Spleen (tissue), 11 donors: ENCODE measurements at regions not wholly inside any gene's neighbourhood (a gene's known extent, or its start where the extent isn't known, plus 50 kb on each side); places are given as distances from the start of the nearest gene placed in this dataset.

Source experiments
- DNase-seq: peaks from one replicate; pipeline ENCODE4 v3.0.0-alpha.2; 2020
- H3K27ac ChIP-seq, 8 donors: fragments of 200-600 bp; sonication (generic) in 7 of 8; 1 replicate in 4 of 8; 2 replicates in 4 of 8; pipeline versions ENCODE4 v1.5.0 to v1.8.0; 2016 to 2021; ENCODE audit warnings: inconsistent platforms in 4 of 8, mild to moderate bottlenecking in 4 of 8, moderate library complexity in 1 of 8
- H3K27me3 ChIP-seq, 7 donors: fragments of 200-600 bp; sonication (generic) in 6 of 7; replicated peaks in 1 of 7; 1 replicate in 4 of 7; 2 replicates in 3 of 7; pipeline versions ENCODE4 v1.5.0 to v1.8.0; 2016 to 2021; ENCODE audit warnings: inconsistent platforms in 3 of 7, mild to moderate bottlenecking in 1 of 7
- H3K36me3 ChIP-seq, 6 donors: fragments of 200-600 bp; sonication (generic) in 5 of 6; 1 replicate in 4 of 6; 2 replicates in 2 of 6; pipeline versions ENCODE4 v1.5.0 to v1.8.0; 2016 to 2021; ENCODE audit warnings: inconsistent platforms in 2 of 6
- H3K4me1 ChIP-seq, 6 donors: fragments of 200-600 bp; sonication (generic) in 5 of 6; 1 replicate in 3 of 6; 2 replicates in 3 of 6; pipeline versions ENCODE4 v1.5.0 to v1.8.0; 2016 to 2021; ENCODE audit warnings: inconsistent platforms in 3 of 6
- H3K4me3 ChIP-seq, 8 donors: fragments of 200-600 bp; sonication (generic) in 7 of 8; 1 replicate in 4 of 8; 2 replicates in 4 of 8; pipeline versions ENCODE4 v1.5.0 to v1.8.0; 2016 to 2021; ENCODE audit warnings: inconsistent platforms in 4 of 8, mild to moderate bottlenecking in 4 of 8, moderate library complexity in 2 of 8
- H3K9me3 ChIP-seq, 8 donors: fragments of 200-600 bp; sonication (generic) in 7 of 8; 1 replicate in 4 of 8; 2 replicates in 4 of 8; pipeline versions ENCODE4 v1.5.0 to v1.8.0; 2016 to 2021; ENCODE audit warnings: inconsistent platforms in 4 of 8
- CTCF ChIP-seq, 11 experiments: fragments of 200-600 bp in 7 of 11; fragments of 450-650 bp in 4 of 11; sonication (generic) in 4 of 11; IDR thresholded peaks in 8 of 11; conservative IDR thresholded peaks in 3 of 11; 1 replicate in 7 of 11; 2 replicates in 4 of 11; pipeline versions ENCODE4 v1.4.0 to v1.8.0; 2016 to 2021; ENCODE audit warnings: antibody characterized with exemption in 11 of 11, inconsistent platforms in 4 of 11, mild to moderate bottlenecking in 1 of 11
- POLR2A ChIP-seq, 3 donors: fragments of 450-650 bp; IDR thresholded peaks; one replicate each; pipeline ENCODE4 v1.5.1; 2017; ENCODE audit warnings: antibody characterized with exemption in 3 of 3, mild to moderate bottlenecking in 1 of 3
- POLR2AphosphoS5 ChIP-seq, 3 donors: sonication (generic); formaldehyde crosslinking; IDR thresholded peaks; one replicate each; pipeline ENCODE4 v1.5.1; 2017; ENCODE audit warnings: antibody characterized with exemption in 3 of 3
- WGBS, 5 donors: extraction: QIAGEN DNeasy Blood & Tissue Kit in 3 of 5; methylation state at CpG; one replicate each; pipeline versions ENCODE4 v1.1.5 to v1.1.7; 2013 to 2018; 5-methylcytosine and 5-hydroxymethylcytosine counted together
- intact Hi-C: fragments of 100-400 bp; cut with DNase I; formaldehyde crosslinking; loops from one replicate; pipeline ENCODE4 v1.15.0; 2023; ENCODE audit warnings: low total_unique reads
- donor health status: healthy with polysubstance abuse.
- donor health status: DM: no; HTN: no; CAD: no; lungs with moderate emphysema.
- donor health status: DM: no; HTN: no; CAD: no.
- donor health status: Bipolar disorder and iron deficiency.
- donor health status: healthy.
- donor health status: DM: no; HTN: no; CAD: no.
- donor health status: DM: yes; HTN: yes; CAD: no.

- 64 to 77% (median 73%) methylated on average over 5 of the region's 5 CpGs for WGBS, 5 donors
- no peak for DNase-seq
- H3K27me3 ChIP-seq, result no peaks in the 10 kb centered on the region
- no peaks in the 10 kb centered on the region for H3K9me3 ChIP-seq
- H3K27ac ChIP-seq, result no peak overlapping the region
- no peak for TF ChIP-seq POLR2A (IDR thresholded peaks at IDR 0.05)
- no peak for TF ChIP-seq POLR2AphosphoS5 (IDR thresholded peaks at IDR 0.05)
- TF ChIP-seq CTCF (IDR thresholded peaks at IDR 0.05 in 8 of 11, conservative IDR thresholded peaks at IDR 0.05 in 3 of 11), result no peak
- no peak overlapping the region for H3K4me3 ChIP-seq
- no peaks in the 10 kb centered on the region for H3K4me1 ChIP-seq
- intact Hi-C loops, result no loop called here
- no peaks in the 10 kb centered on the region for H3K36me3 ChIP-seq
These were observed 188.4 kb upstream of the ANK2 start for GRCh38 chr4:112860830-112861690.

- intact Hi-C loops, result no loop called here
- Histone ChIP-seq H3K9me3 (no peaks in the 10 kb centered on the region), H3K4me1 (no peaks in the 10 kb centered on the region), H3K36me3 (no peaks in the 10 kb centered on the region), H3K27me3 (no peaks in the 10 kb centered on the region), H3K4me3 (no peak overlapping the region), H3K27ac (no peak overlapping the region)
- DNase-seq, result no peak
- TF ChIP-seq CTCF (IDR thresholded peaks at IDR 0.05 in 8 of 11, conservative IDR thresholded peaks at IDR 0.05 in 3 of 11) (no peak), POLR2A (IDR thresholded peaks at IDR 0.05) (no peak), POLR2AphosphoS5 (IDR thresholded peaks at IDR 0.05) (no peak)
- WGBS, 5 donors, result 68 to 81% (median 73%) methylated on average over 3 of the region's 3 CpGs
These were observed 187.5 kb upstream of the ANK2 start for GRCh38 chr4:112861691-112862674.

GRCh38 chr4:112865443-112865842 is 184.0 kb upstream of the ANK2 start:
- intact Hi-C loops, result no loop called here
- Histone ChIP-seq H3K36me3 (no peaks in the 10 kb centered on the region), H3K4me3 (no peak overlapping the region), H3K4me1 (no peaks in the 10 kb centered on the region), H3K9me3 (no peaks in the 10 kb centered on the region), H3K27ac (no peak overlapping the region), H3K27me3 (no peaks in the 10 kb centered on the region)
- DNase-seq, result no peak
- no peak for TF ChIP-seq POLR2AphosphoS5 (IDR thresholded peaks at IDR 0.05)
- TF ChIP-seq CTCF (IDR thresholded peaks at IDR 0.05 in 8 of 11, conservative IDR thresholded peaks at IDR 0.05 in 3 of 11), result no peak
- TF ChIP-seq POLR2A (IDR thresholded peaks at IDR 0.05), result no peak

GRCh38 chr4:112876316-112876715 is 173.1 kb upstream of the ANK2 start:
- H3K27ac ChIP-seq, result no peak overlapping the region
- no peak for TF ChIP-seq POLR2A (IDR thresholded peaks at IDR 0.05)
- no peak for TF ChIP-seq CTCF (IDR thresholded peaks at IDR 0.05 in 8 of 11, conservative IDR thresholded peaks at IDR 0.05 in 3 of 11)
- TF ChIP-seq POLR2AphosphoS5 (IDR thresholded peaks at IDR 0.05), result no peak
- no peaks in the 10 kb centered on the region for H3K36me3 ChIP-seq
- H3K4me1 ChIP-seq, result no peaks in the 10 kb centered on the region
- H3K9me3 ChIP-seq, result no peaks in the 10 kb centered on the region
- H3K27me3 ChIP-seq, result no peaks in the 10 kb centered on the region
- no peak for DNase-seq
- H3K4me3 ChIP-seq, result no peak overlapping the region
- 65 to 84% (median 77%) methylated on average over 2 of the region's 2 CpGs for WGBS, 5 donors
- intact Hi-C loops, result no loop called here
